ENCODE measurements at regions not wholly inside any gene's neighbourhood (a gene's known extent, or its start where the extent isn't known, plus 50 kb on each side); places are given as distances from the start of the nearest gene placed in this dataset.

- TF ChIP-seq CTCF (IDR thresholded peaks at IDR 0.05; ENCODE audit: low read depth, low read length, poor library complexity, severe bottlenecking) (no peak), EZH2phosphoT487 (IDR thresholded peaks at IDR 0.05; ENCODE audit: borderline replicate concordance, low read length) (no peak)
Measured at GRCh38 chr5:62214701-62215100, 91.3 kb upstream of the KIF2A start.

All from DOHH2 (cell line).